22Rv1 (cell line): ENCODE measurements at regions not wholly inside any gene's neighbourhood (a gene's known extent, or its start where the extent isn't known, plus 50 kb on each side); places are given as distances from the start of the nearest gene placed in this dataset.

Experiments
- ZFX ChIP-seq: fragments of 450-650 bp; IDR thresholded peaks from 2 replicates; pipeline ENCODE4 v1.6.1; 2017; ENCODE audit warnings: antibody characterized with exemption, borderline replicate concordance
- TF ChIP-seq, protein P1 (sequence below): fragments of 450-650 bp; IDR thresholded peaks from 2 replicates; pipeline ENCODE4 v1.5.1; 2017; ENCODE audit warnings: mild to moderate bottlenecking

DNA sequence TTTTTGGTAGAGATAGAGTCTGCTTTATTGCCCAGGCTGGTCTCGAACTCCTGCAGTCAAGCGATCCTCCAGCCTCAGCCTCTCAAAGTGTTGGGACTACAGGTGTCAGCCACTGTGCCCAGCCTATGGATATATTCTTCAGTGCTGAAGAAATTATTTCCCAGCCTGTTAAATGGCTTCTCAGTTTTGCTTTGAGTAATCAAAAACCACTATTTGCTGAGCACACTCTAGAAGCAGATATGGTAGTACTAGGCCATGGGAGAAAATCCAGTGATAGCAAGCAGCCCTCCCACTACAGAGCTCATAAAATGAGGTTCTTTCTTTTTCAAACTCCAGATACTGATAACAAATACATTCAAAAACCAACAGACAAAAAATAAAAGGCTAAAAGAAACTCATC, 80.6 kb upstream of the CLDN10 start:
- TF ChIP-seq, protein P1, sequence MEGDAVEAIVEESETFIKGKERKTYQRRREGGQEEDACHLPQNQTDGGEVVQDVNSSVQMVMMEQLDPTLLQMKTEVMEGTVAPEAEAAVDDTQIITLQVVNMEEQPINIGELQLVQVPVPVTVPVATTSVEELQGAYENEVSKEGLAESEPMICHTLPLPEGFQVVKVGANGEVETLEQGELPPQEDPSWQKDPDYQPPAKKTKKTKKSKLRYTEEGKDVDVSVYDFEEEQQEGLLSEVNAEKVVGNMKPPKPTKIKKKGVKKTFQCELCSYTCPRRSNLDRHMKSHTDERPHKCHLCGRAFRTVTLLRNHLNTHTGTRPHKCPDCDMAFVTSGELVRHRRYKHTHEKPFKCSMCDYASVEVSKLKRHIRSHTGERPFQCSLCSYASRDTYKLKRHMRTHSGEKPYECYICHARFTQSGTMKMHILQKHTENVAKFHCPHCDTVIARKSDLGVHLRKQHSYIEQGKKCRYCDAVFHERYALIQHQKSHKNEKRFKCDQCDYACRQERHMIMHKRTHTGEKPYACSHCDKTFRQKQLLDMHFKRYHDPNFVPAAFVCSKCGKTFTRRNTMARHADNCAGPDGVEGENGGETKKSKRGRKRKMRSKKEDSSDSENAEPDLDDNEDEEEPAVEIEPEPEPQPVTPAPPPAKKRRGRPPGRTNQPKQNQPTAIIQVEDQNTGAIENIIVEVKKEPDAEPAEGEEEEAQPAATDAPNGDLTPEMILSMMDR: no peak
- no peak for TF ChIP-seq ZFX
